Cardiac fibroblast (primary cell): ENCODE measurements at regions not wholly inside any gene's neighbourhood (a gene's known extent, or its start where the extent isn't known, plus 50 kb on each side); places are given as distances from the start of the nearest gene placed in this dataset.

Experiments
- DNase-seq, 2 donors: peaks; one replicate each; pipeline versions ENCODE4 v3.0.0 to v3.0.0-alpha.2; 2010; ENCODE audit warnings: low read depth in 2 of 2
- H3K4me3 ChIP-seq, 2 donors: replicated peaks in 1 of 2; 1 replicate in 1 of 2; 2 replicates in 1 of 2; pipeline ENCODE4 v1.5.1; 2011; ENCODE audit warnings: low read depth in 2 of 2, low read length in 2 of 2, mild to moderate bottlenecking in 2 of 2, moderate library complexity in 1 of 2
- CTCF ChIP-seq: IDR thresholded peaks from one replicate; pipeline ENCODE4 v1.5.1; 2011; ENCODE audit warnings: low read depth, mild to moderate bottlenecking, low read length, inconsistent platforms

GRCh38 chr4:66647476-66647875, 897.8 kb downstream of the CENPC start:
- H3K4me3 ChIP-seq: no peak overlapping the region
- TF ChIP-seq CTCF: no peak

GRCh38 chr4:66640233-66640990, 904.9 kb downstream of the CENPC start:
- no peak for TF ChIP-seq CTCF
- H3K4me3 ChIP-seq: no peak overlapping the region
- peak in 1 of 2 donors; percentile 7 for DNase-seq

More at GRCh38 chr4:66647476-66647875, 897.8 kb downstream of the CENPC start:
- DNase-seq: peak in 1 of 2 donors; percentile 30

GRCh38 chr4:66639361-66639760, 905.9 kb downstream of the CENPC start:
- peak; percentile 60 to 78 for DNase-seq
- TF ChIP-seq CTCF: no peak
- no peak overlapping the region for H3K4me3 ChIP-seq

- no peak for TF ChIP-seq CTCF
- DNase-seq: no peak
Measured at GRCh38 chr4:66636349-66636748, 909.0 kb downstream of the CENPC start.

GRCh38 chr4:66633477-66633876, 911.8 kb downstream of the CENPC start:
- peak; percentile 13 to 35 for DNase-seq

More at GRCh38 chr4:66636349-66636748, 909.0 kb downstream of the CENPC start:
- H3K4me3 ChIP-seq: no peak overlapping the region

GRCh38 chr4:66629927-66630326, 915.4 kb downstream of the CENPC start:
- no peak for TF ChIP-seq CTCF
- DNase-seq: no peak

More at GRCh38 chr4:66633477-66633876, 911.8 kb downstream of the CENPC start:
- H3K4me3 ChIP-seq: no peak overlapping the region
- TF ChIP-seq CTCF: no peak

More at GRCh38 chr4:66629927-66630326, 915.4 kb downstream of the CENPC start:
- no peak overlapping the region for H3K4me3 ChIP-seq
